Central memory CD8-positive, alpha-beta T cell (primary cell): ENCODE measurements at regions not wholly inside any gene's neighbourhood (a gene's known extent, or its start where the extent isn't known, plus 50 kb on each side); places are given as distances from the start of the nearest gene placed in this dataset.

Experiments
- ATAC-seq: fragments of 150-1000 bp; cut with Tn5 transposase; replicated peaks from 2 replicates; pipeline ENCODE4 v1.10.0; 2022; ENCODE audit warnings: mild to moderate bottlenecking, moderate FRiP score, moderate number of reproducible peaks; ENCODE audit not compliant: poor library complexity, severe bottlenecking; ENCODE audit errors: extremely low read depth
- DNase-seq, 2 donors: peaks; one replicate each; pipeline ENCODE4 v3.0.0; 2021; ENCODE audit warnings: low spot score in 2 of 2
- H3K27ac Mint-ChIP-seq: one replicate; pipeline ENCODE4 v1.8.0; 2022; ENCODE audit warnings: low read depth, mild to moderate bottlenecking, moderate library complexity, mixed read lengths
- H3K27me3 Mint-ChIP-seq: one replicate; pipeline ENCODE4 v1.8.0; 2022; ENCODE audit warnings: mixed read lengths
- H3K36me3 Mint-ChIP-seq: one replicate; pipeline ENCODE4 v1.8.0; 2022; ENCODE audit warnings: mild to moderate bottlenecking, moderate library complexity, mixed read lengths; ENCODE audit not compliant: insufficient read depth
- H3K4me1 Mint-ChIP-seq: one replicate; pipeline ENCODE4 v1.8.0; 2022; ENCODE audit warnings: mixed read lengths
- H3K4me3 Mint-ChIP-seq: one replicate; pipeline ENCODE4 v1.8.0; 2022; ENCODE audit warnings: mild to moderate bottlenecking, moderate library complexity, mixed read lengths
- H3K9me3 Mint-ChIP-seq: one replicate; pipeline ENCODE4 v1.8.0; 2022; ENCODE audit warnings: mixed read lengths

- H3K27me3 Mint-ChIP-seq: peaks cover 38% of the 10 kb centered on the region
- H3K36me3 Mint-ChIP-seq: no peaks in the 10 kb centered on the region
- H3K4me3 Mint-ChIP-seq: no peak overlapping the region
- ATAC-seq (no peak), DNase-seq (no peak)
- peaks cover under 1% of the 10 kb centered on the region for H3K9me3 Mint-ChIP-seq
- no peaks in the 10 kb centered on the region for H3K4me1 Mint-ChIP-seq
- H3K27ac Mint-ChIP-seq: no peak overlapping the region
Measured at GRCh38 chr4:1462009-1462767, 55.9 kb upstream of the NKX1-1 start.

- H3K4me1 Mint-ChIP-seq: no peaks in the 10 kb centered on the region
- H3K4me3 Mint-ChIP-seq: no peak overlapping the region
- no peak for ATAC-seq
- no peak for DNase-seq
- no peaks in the 10 kb centered on the region for H3K9me3 Mint-ChIP-seq
- no peak overlapping the region for H3K27ac Mint-ChIP-seq
- H3K27me3 Mint-ChIP-seq: peaks cover 38% of the 10 kb centered on the region
- no peaks in the 10 kb centered on the region for H3K36me3 Mint-ChIP-seq
Measured at GRCh38 chr4:1460967-1461868, 55.0 kb upstream of the NKX1-1 start.

DNA sequence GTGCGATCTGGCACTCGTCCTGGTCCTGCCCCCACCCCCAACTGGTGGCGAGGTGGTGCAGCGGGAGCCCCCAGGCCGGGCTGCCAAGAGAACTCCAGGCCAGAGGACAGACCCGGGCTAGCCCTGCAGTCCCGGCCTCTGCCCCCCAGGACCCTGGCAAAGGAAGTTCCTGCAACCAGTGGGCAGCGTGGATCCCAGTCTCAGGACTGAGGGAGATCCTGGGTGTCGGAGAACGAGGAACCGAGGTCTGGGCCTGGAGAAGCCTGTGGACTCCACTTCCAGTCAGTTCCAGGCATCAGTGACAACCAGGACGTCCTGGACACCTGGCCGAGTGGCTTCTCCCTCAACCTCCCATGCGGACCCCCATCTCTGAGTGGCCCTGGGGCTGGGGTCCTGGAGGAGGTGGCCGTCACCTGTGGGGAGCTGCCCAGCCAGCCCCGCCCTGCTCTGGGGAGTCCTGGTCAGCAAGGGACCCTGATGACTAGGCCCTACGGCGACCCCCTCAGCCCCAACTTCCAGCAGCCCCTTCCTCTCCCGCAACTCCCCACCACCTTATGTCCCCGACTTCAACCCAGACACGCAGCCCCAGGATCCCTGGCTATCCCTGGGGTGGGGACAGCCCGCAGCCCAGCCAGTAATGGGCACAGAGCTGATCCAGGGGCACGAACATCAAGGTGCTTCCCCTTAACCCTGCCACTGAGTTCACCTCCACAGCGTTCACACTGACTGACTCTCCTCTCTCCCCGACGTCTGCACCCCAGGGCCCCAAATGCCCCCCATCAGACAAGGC is 53.7 kb upstream of the NKX1-1 start:
- Mint-ChIP-seq H3K27me3 (peaks cover 38% of the 10 kb centered on the region), H3K4me1 (no peaks in the 10 kb centered on the region), H3K9me3 (no peaks in the 10 kb centered on the region), H3K4me3 (no peak overlapping the region), H3K36me3 (no peaks in the 10 kb centered on the region), H3K27ac (no peak overlapping the region)
- DNase-seq: no peak
- no peak for ATAC-seq

GRCh38 chr4:1459081-1459721 is 53.0 kb upstream of the NKX1-1 start:
- Mint-ChIP-seq H3K36me3 (no peaks in the 10 kb centered on the region), H3K4me1 (no peaks in the 10 kb centered on the region), H3K27ac (no peak overlapping the region), H3K27me3 (peaks cover 38% of the 10 kb centered on the region), H3K9me3 (no peaks in the 10 kb centered on the region), H3K4me3 (no peak overlapping the region)
- no peak for ATAC-seq
- DNase-seq: no peak

GRCh38 chr4:1458581-1458980 is 52.3 kb upstream of the NKX1-1 start:
- Mint-ChIP-seq H3K27ac (no peak overlapping the region), H3K36me3 (no peaks in the 10 kb centered on the region)

More at GRCh38 chr4:1458581-1458980, 52.3 kb upstream of the NKX1-1 start:
- no peak for DNase-seq
- no peaks in the 10 kb centered on the region for H3K4me1 Mint-ChIP-seq
- H3K4me3 Mint-ChIP-seq: no peak overlapping the region
- H3K27me3 Mint-ChIP-seq: peaks cover 38% of the 10 kb centered on the region
- H3K9me3 Mint-ChIP-seq: peaks cover 6% of the 10 kb centered on the region
- ATAC-seq: no peak
